Lower lobe of right lung (tissue), 2 donors: ENCODE measurements at regions not wholly inside any gene's neighbourhood (a gene's known extent, or its start where the extent isn't known, plus 50 kb on each side); places are given as distances from the start of the nearest gene placed in this dataset.

Experiments
- ATAC-seq, 2 donors: fragments of 200-7000 bp; cut with Tn5 transposase; one replicate each; pipeline ENCODE4 v1.9.1; 2020 to 2022; ENCODE audit warnings: mild to moderate bottlenecking in 2 of 2, moderate library complexity in 2 of 2
- DNase-seq: peaks from one replicate; pipeline ENCODE4 v3.0.0-alpha.2; 2020
- H3K27ac ChIP-seq: fragments of 200-600 bp; one replicate; pipeline ENCODE4 v1.8.0; 2022
- H3K27me3 ChIP-seq: fragments of 200-600 bp; one replicate; pipeline ENCODE4 v1.8.0; 2022; ENCODE audit warnings: low read depth
- H3K36me3 ChIP-seq: fragments of 200-600 bp; one replicate; pipeline ENCODE4 v1.8.0; 2022; ENCODE audit warnings: mild to moderate bottlenecking
- H3K4me1 ChIP-seq: fragments of 200-600 bp; one replicate; pipeline ENCODE4 v1.8.0; 2022
- H3K4me3 ChIP-seq: fragments of 200-600 bp; one replicate; pipeline ENCODE4 v1.8.0; 2022; ENCODE audit warnings: mild to moderate bottlenecking
- H3K9me3 ChIP-seq: fragments of 200-600 bp; one replicate; pipeline ENCODE4 v1.8.0; 2022
- CTCF ChIP-seq: fragments of 200-600 bp; IDR thresholded peaks from one replicate; pipeline ENCODE4 v1.8.0; 2022; ENCODE audit warnings: antibody characterized with exemption, mild to moderate bottlenecking
- intact Hi-C: fragments of 100-400 bp; cut with DNase I; formaldehyde crosslinking; loops from one replicate; pipeline ENCODE4 v1.11.0; 2022
- donor health status: DM: no; HTN: yes; CAD: no; lungs with severe emphysema.

- no peak for TF ChIP-seq CTCF
- H3K9me3 ChIP-seq, result no peaks in the 10 kb centered on the region
- H3K4me3 ChIP-seq, result no peak overlapping the region
- no peaks in the 10 kb centered on the region for H3K27me3 ChIP-seq
- ATAC-seq (no peak), DNase-seq (no peak)
- intact Hi-C loops, result no loop called here
- H3K36me3 ChIP-seq, result no peaks in the 10 kb centered on the region
- H3K4me1 ChIP-seq, result no peaks in the 10 kb centered on the region
- no peak overlapping the region for H3K27ac ChIP-seq
Observed at GRCh38 chr10:28459453-28460144, 73.3 kb upstream of the WAC start.

GRCh38 chr10:28463141-28463540, 69.8 kb upstream of the WAC start:
- no peak for DNase-seq
- no peaks in the 10 kb centered on the region for H3K27me3 ChIP-seq
- no peak for TF ChIP-seq CTCF

GRCh38 chr10:28463676-28464395, 69.1 kb upstream of the WAC start:
- no peak overlapping the region for H3K4me3 ChIP-seq
- no peaks in the 10 kb centered on the region for H3K4me1 ChIP-seq
- ATAC-seq (peak; percentile 75 to 83), DNase-seq (peak; percentile 54)
- no peaks in the 10 kb centered on the region for H3K9me3 ChIP-seq
- no peaks in the 10 kb centered on the region for H3K27me3 ChIP-seq
- no peaks in the 10 kb centered on the region for H3K36me3 ChIP-seq
- no peak overlapping the region for H3K27ac ChIP-seq
- no peak for TF ChIP-seq CTCF
- intact Hi-C loops, result no loop called here

More at GRCh38 chr10:28463141-28463540, 69.8 kb upstream of the WAC start:
- no peaks in the 10 kb centered on the region for H3K4me1 ChIP-seq
- H3K4me3 ChIP-seq, result no peak overlapping the region
- no peaks in the 10 kb centered on the region for H3K36me3 ChIP-seq
- peak in 1 of 2 donors; percentile 33 for ATAC-seq
- no peak overlapping the region for H3K27ac ChIP-seq
- intact Hi-C loops, result no loop called here
- no peaks in the 10 kb centered on the region for H3K9me3 ChIP-seq

GRCh38 chr10:28467615-28468014, 65.3 kb upstream of the WAC start:
- Histone ChIP-seq H3K9me3 (no peaks in the 10 kb centered on the region), H3K4me1 (no peaks in the 10 kb centered on the region), H3K27ac (no peak overlapping the region), H3K27me3 (no peaks in the 10 kb centered on the region), H3K36me3 (no peaks in the 10 kb centered on the region), H3K4me3 (no peak overlapping the region)
- no peak for TF ChIP-seq CTCF
- DNase-seq, result no peak
- no peak for ATAC-seq
- intact Hi-C loops, result no loop called here

GRCh38 chr10:28468707-28469483, 64.0 kb upstream of the WAC start:
- ATAC-seq (peak; percentile 40 to 43), DNase-seq (no peak)
- H3K4me1 ChIP-seq, result no peaks in the 10 kb centered on the region
- no peak overlapping the region for H3K4me3 ChIP-seq
- no peaks in the 10 kb centered on the region for H3K36me3 ChIP-seq
- intact Hi-C loops, result no loop called here
- H3K27ac ChIP-seq, result no peak overlapping the region
- TF ChIP-seq CTCF, result no peak
- H3K9me3 ChIP-seq, result no peaks in the 10 kb centered on the region
- no peaks in the 10 kb centered on the region for H3K27me3 ChIP-seq
